H1 (cell line): ENCODE measurements at regions not wholly inside any gene's neighbourhood (a gene's known extent, or its start where the extent isn't known, plus 50 kb on each side); places are given as distances from the start of the nearest gene placed in this dataset.

Experiments
- CTCF ChIA-PET: fragments of 300-600 bp; sonication (Branson Sonifier 250); formaldehyde crosslinking; loops from one replicate; lab custom pipeline; 2021; ENCODE audit not compliant: partially characterized antibody; lab: Charles Lee
- POLR2A ChIA-PET: fragments of 300-600 bp; sonication (Branson Sonifier 250); formaldehyde crosslinking; loops from one replicate; lab custom pipeline; 2021; ENCODE audit warnings: inconsistent platforms; ENCODE audit not compliant: partially characterized antibody; lab: Charles Lee
- DNase-seq, 2 experiments: peaks; one replicate each; pipeline versions ENCODE4 v3.0.0 to v3.0.0-alpha.2; 2010 to 2022; ENCODE audit warnings: low spot score in 2 of 2, low read depth in 1 of 2, mixed read lengths in 1 of 2
- FAIRE-seq: peaks from 2 replicates; lab custom pipeline; 2011; peaks lifted over from hg19 to GRCh38; lab: Jason Lieb, UNC
- H2AFZ ChIP-seq: 2 replicates; pipeline ENCODE4 v1.8.1; 2012; ENCODE audit warnings: low read length, inconsistent platforms
- H2AK5ac ChIP-seq: 2 replicates; pipeline ENCODE4 v1.6.1; 2013; ENCODE audit warnings: low read depth, low read length
- H2BK120ac ChIP-seq: replicated peaks from 2 replicates; pipeline ENCODE3; 2013; ENCODE audit warnings: low read depth, low read length, inconsistent platforms
- H2BK12ac ChIP-seq: 2 replicates; pipeline ENCODE4 v1.6.1; 2013; ENCODE audit warnings: low read depth, low read length
- H2BK15ac ChIP-seq: 2 replicates; pipeline ENCODE4 v1.6.1; 2013; ENCODE audit warnings: low read length
- H2BK20ac ChIP-seq: 2 replicates; pipeline ENCODE4 v1.6.1; 2013; ENCODE audit warnings: low read length
- H2BK5ac ChIP-seq: 2 replicates; pipeline ENCODE4 v1.6.1; 2013; ENCODE audit warnings: low read depth, low read length
- H3K14ac ChIP-seq: 2 replicates; pipeline ENCODE4 v1.6.1; 2013; ENCODE audit warnings: inconsistent platforms; ENCODE audit not compliant: insufficient read length
- H3K18ac ChIP-seq: 2 replicates; pipeline ENCODE4 v1.6.1; 2013; ENCODE audit warnings: low read length; ENCODE audit errors: extremely low read depth
- H3K23ac ChIP-seq: 2 replicates; pipeline ENCODE4 v1.6.1; 2013; ENCODE audit warnings: inconsistent platforms; ENCODE audit not compliant: insufficient read length
- H3K23me2 ChIP-seq: 2 replicates; pipeline ENCODE4 v1.6.1; 2013; ENCODE audit warnings: low read depth, low read length
- H3K27ac ChIP-seq: 2 replicates; pipeline ENCODE4 v1.6.1; 2011; ENCODE audit warnings: low read depth, low read length, inconsistent platforms
- H3K27me3 ChIP-seq, 4 experiments: replicated peaks in 1 of 4; 1 replicate in 1 of 4; 2 replicates in 3 of 4; pipeline versions ENCODE4 v1.6.1 to v1.8.1; 2011 to 2013; ENCODE audit warnings: low read length in 3 of 4, mild to moderate bottlenecking in 3 of 4, inconsistent platforms in 2 of 4, mixed read lengths in 2 of 4, moderate library complexity in 1 of 4; ENCODE audit not compliant: control insufficient read depth in 3 of 4, insufficient read depth in 3 of 4; ENCODE audit errors: extremely low read depth in 1 of 4
- H3K36me3 ChIP-seq, 4 experiments: 2 replicates each; pipeline versions ENCODE4 v1.6.1 to v1.8.1; 2011 to 2013; ENCODE audit warnings: mild to moderate bottlenecking in 4 of 4, low read length in 3 of 4, moderate library complexity in 2 of 4, control low read depth in 1 of 4, inconsistent platforms in 1 of 4; ENCODE audit not compliant: insufficient read depth in 4 of 4, control insufficient read depth in 2 of 4
- H3K4ac ChIP-seq: replicated peaks from 2 replicates; pipeline ENCODE3; 2013; ENCODE audit warnings: low read length, low read depth, mixed read lengths, inconsistent platforms; ENCODE audit not compliant: insufficient read length
- H3K4me1 ChIP-seq, 4 experiments: replicated peaks in 1 of 4; 1 replicate in 1 of 4; 2 replicates in 3 of 4; pipeline versions ENCODE4 v1.6.1 to v1.8.1; 2011 to 2013; ENCODE audit warnings: low read length in 3 of 4, inconsistent platforms in 2 of 4, mixed read lengths in 1 of 4; ENCODE audit not compliant: insufficient read depth in 4 of 4, control insufficient read depth in 3 of 4
- H3K4me2 ChIP-seq, 2 experiments: 2 replicates each; pipeline versions ENCODE4 v1.6.1 to v1.8.1; 2011 to 2013; ENCODE audit warnings: low read depth in 2 of 2, low read length in 2 of 2, control low read depth in 1 of 2, inconsistent platforms in 1 of 2, mild to moderate bottlenecking in 1 of 2; ENCODE audit not compliant: insufficient read depth in 1 of 2
- H3K4me3 ChIP-seq, 4 experiments: fragments of 200-600, 300-600 bp in 1 of 4; sonication (generic), shearing (Covaris generic), sonication (Bioruptor Twin) in 1 of 4; 2 replicates each; pipeline versions ENCODE4 v1.5.1 to v1.8.1; 2011 to 2016; ENCODE audit warnings: low read length in 4 of 4, low read depth in 3 of 4, control low read depth in 2 of 4, inconsistent platforms in 2 of 4, mild to moderate bottlenecking in 2 of 4, mixed read lengths in 1 of 4, moderate library complexity in 1 of 4; ENCODE audit not compliant: insufficient read depth in 2 of 4; ENCODE audit errors: extremely low read depth in 1 of 4
- H3K56ac ChIP-seq: replicated peaks from 2 replicates; pipeline ENCODE3; 2013; ENCODE audit warnings: low read depth, mild to moderate bottlenecking, mixed read lengths, low read length, inconsistent platforms; ENCODE audit not compliant: insufficient read length
- H3K79me1 ChIP-seq: 2 replicates; pipeline ENCODE4 v1.6.1; 2013; ENCODE audit warnings: low read depth, low read length, control low read depth
- H3K79me2 ChIP-seq, 2 experiments: 2 replicates each; pipeline versions ENCODE4 v1.6.1 to v1.8.1; 2012 to 2013; ENCODE audit warnings: low read length in 2 of 2, mild to moderate bottlenecking in 2 of 2, inconsistent platforms in 1 of 2; ENCODE audit not compliant: insufficient read depth in 2 of 2, control insufficient read depth in 1 of 2
- H3K9ac ChIP-seq, 4 experiments: replicated peaks in 1 of 4; 1 replicate in 1 of 4; 2 replicates in 3 of 4; pipeline versions ENCODE4 v1.6.1 to v1.8.1; 2011 to 2013; ENCODE audit warnings: low read depth in 3 of 4, low read length in 3 of 4, control low read depth in 2 of 4, mild to moderate bottlenecking in 2 of 4, moderate library complexity in 2 of 4, inconsistent platforms in 1 of 4; ENCODE audit errors: extremely low read depth in 1 of 4
- H3K9me3 ChIP-seq, 2 experiments: 2 replicates each; pipeline versions ENCODE4 v1.6.1 to v1.8.1; 2012 to 2013; ENCODE audit warnings: mild to moderate bottlenecking in 2 of 2, moderate library complexity in 2 of 2, control low read depth in 1 of 2, inconsistent platforms in 1 of 2, low read depth in 1 of 2, low read length in 1 of 2, mixed read lengths in 1 of 2; ENCODE audit not compliant: insufficient read depth in 2 of 2
- H4K20me1 ChIP-seq, 2 experiments: replicated peaks in 1 of 2; 2 replicates each; pipeline versions ENCODE3 to v1.8.1; 2011 to 2013; ENCODE audit warnings: inconsistent platforms in 2 of 2, low read length in 2 of 2, mild to moderate bottlenecking in 1 of 2; ENCODE audit not compliant: insufficient read depth in 2 of 2, control insufficient read depth in 1 of 2
- H4K5ac ChIP-seq: 2 replicates; pipeline ENCODE4 v1.6.1; 2013; ENCODE audit warnings: low read length, low read depth, mixed read lengths, inconsistent platforms; ENCODE audit not compliant: insufficient read length
- H4K8ac ChIP-seq: 2 replicates; pipeline ENCODE4 v1.8.0; 2013; ENCODE audit warnings: mild to moderate bottlenecking, moderate library complexity, low read length, inconsistent platforms; ENCODE audit not compliant: insufficient read depth; ENCODE audit errors: extremely low read depth
- H4K91ac ChIP-seq: replicated peaks from 2 replicates; pipeline ENCODE3; 2013; ENCODE audit warnings: low read length, mixed read lengths, inconsistent platforms; ENCODE audit not compliant: insufficient read length
- CBX8 ChIP-seq: fragments of 300-800, 300-1000 bp; sonication (generic); IDR thresholded peaks from 2 replicates; pipeline ENCODE4 v1.7.1; 2016; ENCODE audit warnings: low read depth, low read length, borderline replicate concordance
- CHD1 ChIP-seq: IDR thresholded peaks from 2 replicates; pipeline ENCODE4 v1.6.1; 2012; ENCODE audit warnings: low read depth, low read length, improper control_type of control experiment
- CHD2 ChIP-seq: IDR thresholded peaks from 2 replicates; pipeline ENCODE4 v1.6.1; 2012; ENCODE audit warnings: low read length, improper control_type of control experiment
- CTBP2 ChIP-seq: IDR thresholded peaks from 2 replicates; pipeline ENCODE4 v1.7.0; 2011; ENCODE audit warnings: borderline replicate concordance, mild to moderate bottlenecking, moderate library complexity, mixed read lengths, low read length; ENCODE audit not compliant: insufficient read depth, insufficient read length
- EZH2 ChIP-seq: fragments of 200-600 bp; sonication (generic); IDR thresholded peaks from 2 replicates; pipeline ENCODE4 v1.7.1; 2012; ENCODE audit warnings: low read depth, mild to moderate bottlenecking, moderate library complexity, low read length, inconsistent platforms; ENCODE audit not compliant: severe bottlenecking
- GABPA ChIP-seq: IDR thresholded peaks from 2 replicates; pipeline ENCODE4 v1.6.1; 2011; ENCODE audit warnings: mild to moderate bottlenecking, low read length, moderate library complexity, borderline replicate concordance; ENCODE audit not compliant: insufficient read depth
- HDAC2 ChIP-seq, 2 experiments: fragments of 300-600 bp in 1 of 2; sonication (generic) in 1 of 2; IDR thresholded peaks; 2 replicates each; pipeline ENCODE4 v1.6.1; 2011 to 2012; ENCODE audit warnings: low read depth in 2 of 2, low read length in 2 of 2, mild to moderate bottlenecking in 2 of 2, moderate library complexity in 2 of 2, borderline replicate concordance in 1 of 2, inconsistent platforms in 1 of 2
- KDM4A ChIP-seq: IDR thresholded peaks from one replicate; pipeline ENCODE4 v1.7.1; 2012; ENCODE audit warnings: low read depth, mild to moderate bottlenecking, moderate library complexity, low read length, inconsistent platforms; ENCODE audit not compliant: severe bottlenecking
- PHF8 ChIP-seq: fragments of 200-600 bp; sonication (generic); conservative IDR thresholded peaks from 2 replicates; pipeline ENCODE4 v1.7.1; 2012; ENCODE audit warnings: low read depth, mild to moderate bottlenecking, inconsistent platforms, low read length, moderate library complexity
- RAD21 ChIP-seq, 2 experiments: IDR thresholded peaks in 1 of 2; conservative IDR thresholded peaks in 1 of 2; 2 replicates each; pipeline ENCODE4 v1.6.1; 2011; ENCODE audit warnings: low read depth in 2 of 2, low read length in 2 of 2, improper control_type of control experiment in 1 of 2, inconsistent platforms in 1 of 2, mild to moderate bottlenecking in 1 of 2, moderate library complexity in 1 of 2
- SP4 ChIP-seq: IDR thresholded peaks from 2 replicates; pipeline ENCODE4 v1.6.1; 2012; ENCODE audit warnings: low read length, inconsistent platforms
- WGBS, 2 experiments: shearing (Covaris generic) in 1 of 2; methylation state at CpG; one replicate each; pipeline versions ENCODE4 v1.1.6 to v1.1.7; 2013 to 2015; ENCODE audit warnings: low lambda C conversion rate in 2 of 2, mixed read lengths in 2 of 2, inconsistent platforms in 1 of 2, low coverage in 1 of 2, missing lambda C conversion rate in 1 of 2; ENCODE audit not compliant: insufficient replicate concordance in 2 of 2, insufficient coverage in 1 of 2, insufficient read length in 1 of 2; ENCODE audit errors: extremely low coverage in 1 of 2, missing lambda C conversion rate in 1 of 2; 5-methylcytosine and 5-hydroxymethylcytosine counted together

GRCh38 chr1:216984536-216984935, 261.3 kb upstream of the ESRRG start:
- ChIA-PET POLR2A (no interaction called here), CTCF (interaction anchor here (0.6 to 1.7 kb wide), 2 partner anchors 64 to 1109 kb away, joined by 4 to 5 read pairs; no protein-coding TSS in a partner anchor)
- H2BK15ac ChIP-seq = no peak overlapping the region
- H4K20me1 ChIP-seq = no peaks in the 10 kb centered on the region
- no peak overlapping the region for H3K4me3 ChIP-seq
- peaks cover 0 to 3% (median 0%) of the 10 kb centered on the region in 4 experiments; a peak in 1 of 7 replicates for H3K4me1 ChIP-seq
- DNase-seq = no peak
- no peak overlapping the region for H2BK12ac ChIP-seq
- no peaks in the 10 kb centered on the region for H3K79me2 ChIP-seq
- no peak overlapping the region for H4K5ac ChIP-seq
- no peak for FAIRE-seq
- no peak overlapping the region for H2AFZ ChIP-seq
- no peak overlapping the region for H2BK5ac ChIP-seq
- H3K4ac ChIP-seq = no peak overlapping the region
- H3K36me3 ChIP-seq = no peaks in the 10 kb centered on the region
- no peak overlapping the region for H4K8ac ChIP-seq
- H3K18ac ChIP-seq = no peak overlapping the region
- no peak overlapping the region for H3K23ac ChIP-seq
- no peak overlapping the region for H3K4me2 ChIP-seq
- H3K27ac ChIP-seq = no peak overlapping the region
- no peak overlapping the region for H3K14ac ChIP-seq
- no peak overlapping the region for H4K91ac ChIP-seq
- H3K79me1 ChIP-seq = no peaks in the 10 kb centered on the region
- TF ChIP-seq PHF8 (no peak), RAD21 (IDR thresholded peaks at IDR 0.05 in 1 of 2, conservative IDR thresholded peaks at IDR 0.05 in 1 of 2; ENCODE audit: low read depth in 2 of 2, low read length in 2 of 2) (no peak), SP4 (no peak), CBX8 (no peak), HDAC2 (IDR thresholded peaks at IDR 0.05; ENCODE audit: borderline replicate concordance in 1 of 2, low read depth in 2 of 2, low read length in 2 of 2) (no peak), KDM4A (no peak), CTBP2 (no peak), EZH2 (no peak), CHD2 (no peak), CHD1 (no peak), GABPA (no peak)
- H2BK20ac ChIP-seq = no peak overlapping the region
- 83% methylated on average over 1 of the region's 1 CpG; no CpG with 5 or more reads in 1 of the 2 experiments for WGBS, 2 experiments
- no peaks in the 10 kb centered on the region for H3K9me3 ChIP-seq
- H3K9ac ChIP-seq = no peak overlapping the region
- no peak overlapping the region for H2AK5ac ChIP-seq
- H3K23me2 ChIP-seq = no peaks in the 10 kb centered on the region
- H3K27me3 ChIP-seq = no peaks in the 10 kb centered on the region
- H3K56ac ChIP-seq = no peak overlapping the region
- no peak overlapping the region for H2BK120ac ChIP-seq
